Breast epithelium (tissue), 4 donors: ENCODE measurements at regions not wholly inside any gene's neighbourhood (a gene's known extent, or its start where the extent isn't known, plus 50 kb on each side); places are given as distances from the start of the nearest gene placed in this dataset.

ENCODE experiments used
- DNase-seq, 2 donors: peaks; one replicate each; pipeline ENCODE4 v3.0.0-alpha.2; 2019; ENCODE audit warnings: low spot score in 2 of 2
- H3K27ac ChIP-seq, 2 donors: fragments of 200-600 bp; sonication (generic) in 1 of 2; one replicate each; pipeline ENCODE4 v1.5.1; 2016 to 2019; ENCODE audit warnings: mild to moderate bottlenecking in 1 of 2
- H3K27me3 ChIP-seq, 2 donors: fragments of 200-600 bp; sonication (generic) in 1 of 2; one replicate each; pipeline versions ENCODE4 v1.5.1 to v1.6.0; 2017 to 2019; ENCODE audit warnings: control low read depth in 1 of 2, mild to moderate bottlenecking in 1 of 2
- H3K36me3 ChIP-seq: fragments of 200-600 bp; one replicate; pipeline ENCODE4 v1.5.1; 2019
- H3K4me1 ChIP-seq, 2 donors: fragments of 200-600 bp; sonication (generic); one replicate each; pipeline ENCODE4 v1.5.1; 2016 to 2019; ENCODE audit warnings: control low read depth in 1 of 2
- H3K4me3 ChIP-seq, 3 donors: fragments of 200-600 bp; sonication (generic); 1 replicate in 2 of 3; 2 replicates in 1 of 3; pipeline ENCODE4 v1.5.1; 2016 to 2019; ENCODE audit warnings: mild to moderate bottlenecking in 3 of 3, moderate library complexity in 2 of 3
- H3K9me3 ChIP-seq, 2 donors: fragments of 200-600 bp; sonication (generic) in 1 of 2; one replicate each; pipeline ENCODE4 v1.5.1; 2016 to 2019; ENCODE audit warnings: control low read depth in 1 of 2
- POLR2A ChIP-seq: fragments of 450-650 bp; IDR thresholded peaks from one replicate; pipeline ENCODE4 v1.6.1; 2016; ENCODE audit warnings: antibody characterized with exemption, mild to moderate bottlenecking, moderate library complexity
- POLR2AphosphoS5 ChIP-seq, 3 donors: sonication (generic); formaldehyde crosslinking; IDR thresholded peaks; one replicate each; pipeline ENCODE4 v1.6.1; 2017; ENCODE audit warnings: antibody characterized with exemption in 3 of 3
- intact Hi-C: fragments of 100-400 bp; cut with DNase I; formaldehyde crosslinking; loops from one replicate; pipeline ENCODE4 v1.15.1; 2023; ENCODE audit warnings: low total_unique reads
- TF ChIP-seq, protein P1 (sequence below), 3 donors: fragments of 450-650 bp; IDR thresholded peaks; one replicate each; pipeline ENCODE4 v1.5.1; 2016 to 2017; ENCODE audit warnings: antibody characterized with exemption in 3 of 3, mild to moderate bottlenecking in 3 of 3, moderate library complexity in 3 of 3

DNA sequence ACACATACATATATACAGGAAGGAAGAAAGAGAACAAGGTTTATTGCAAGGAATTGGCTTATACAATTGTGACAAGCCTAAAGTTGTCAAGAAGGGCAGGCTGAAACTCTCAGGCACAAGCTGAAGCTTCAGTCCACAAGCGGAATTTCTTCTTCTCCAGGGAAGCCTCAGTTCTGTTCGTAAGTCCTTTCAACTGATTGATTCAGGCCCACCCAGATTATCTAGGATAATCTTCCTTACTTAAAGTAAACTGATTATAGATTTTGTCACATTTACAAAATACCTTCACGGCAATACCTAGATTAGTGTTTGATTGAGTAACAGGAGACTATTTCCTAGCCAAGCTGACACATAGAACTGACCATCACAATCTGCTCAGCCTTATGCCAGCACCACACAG is 81.5 kb upstream of the TMEM260 start:
- Histone ChIP-seq H3K27me3 (no peaks in the 10 kb centered on the region), H3K4me3 (no peak overlapping the region), H3K4me1 (no peaks in the 10 kb centered on the region), H3K9me3 (no peaks in the 10 kb centered on the region), H3K36me3 (no peaks in the 10 kb centered on the region), H3K27ac (no peak overlapping the region)
- intact Hi-C loops: loop anchor here (10.0 kb wide), 1 partner anchor 817 kb away; no protein-coding TSS in a partner anchor
- TF ChIP-seq POLR2AphosphoS5 (IDR thresholded peaks at IDR 0.05) (no peak), POLR2A (no peak)
- TF ChIP-seq, protein P1, sequence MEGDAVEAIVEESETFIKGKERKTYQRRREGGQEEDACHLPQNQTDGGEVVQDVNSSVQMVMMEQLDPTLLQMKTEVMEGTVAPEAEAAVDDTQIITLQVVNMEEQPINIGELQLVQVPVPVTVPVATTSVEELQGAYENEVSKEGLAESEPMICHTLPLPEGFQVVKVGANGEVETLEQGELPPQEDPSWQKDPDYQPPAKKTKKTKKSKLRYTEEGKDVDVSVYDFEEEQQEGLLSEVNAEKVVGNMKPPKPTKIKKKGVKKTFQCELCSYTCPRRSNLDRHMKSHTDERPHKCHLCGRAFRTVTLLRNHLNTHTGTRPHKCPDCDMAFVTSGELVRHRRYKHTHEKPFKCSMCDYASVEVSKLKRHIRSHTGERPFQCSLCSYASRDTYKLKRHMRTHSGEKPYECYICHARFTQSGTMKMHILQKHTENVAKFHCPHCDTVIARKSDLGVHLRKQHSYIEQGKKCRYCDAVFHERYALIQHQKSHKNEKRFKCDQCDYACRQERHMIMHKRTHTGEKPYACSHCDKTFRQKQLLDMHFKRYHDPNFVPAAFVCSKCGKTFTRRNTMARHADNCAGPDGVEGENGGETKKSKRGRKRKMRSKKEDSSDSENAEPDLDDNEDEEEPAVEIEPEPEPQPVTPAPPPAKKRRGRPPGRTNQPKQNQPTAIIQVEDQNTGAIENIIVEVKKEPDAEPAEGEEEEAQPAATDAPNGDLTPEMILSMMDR (IDR thresholded peaks at IDR 0.05): no peak
- DNase-seq: no peak

GRCh38 chr14:56501909-56502530 is 77.6 kb upstream of the TMEM260 start:
- no peak overlapping the region for H3K4me3 ChIP-seq
- H3K27me3 ChIP-seq: no peaks in the 10 kb centered on the region
- no peak overlapping the region for H3K27ac ChIP-seq
- no peak for DNase-seq
- H3K4me1 ChIP-seq: no peaks in the 10 kb centered on the region
- no peaks in the 10 kb centered on the region for H3K36me3 ChIP-seq
- no peak for TF ChIP-seq POLR2AphosphoS5 (IDR thresholded peaks at IDR 0.05)
- TF ChIP-seq POLR2A: no peak
- TF ChIP-seq, protein P1 (IDR thresholded peaks at IDR 0.05): no peak
- H3K9me3 ChIP-seq: no peaks in the 10 kb centered on the region
- intact Hi-C loops: no loop called here

GRCh38 chr14:56505361-56505760 is 74.2 kb upstream of the TMEM260 start:
- Histone ChIP-seq H3K27me3 (no peaks in the 10 kb centered on the region), H3K27ac (no peak overlapping the region), H3K36me3 (no peaks in the 10 kb centered on the region), H3K4me1 (no peaks in the 10 kb centered on the region), H3K4me3 (no peak overlapping the region), H3K9me3 (no peaks in the 10 kb centered on the region)
- DNase-seq: no peak
- TF ChIP-seq POLR2A: no peak
- TF ChIP-seq POLR2AphosphoS5 (IDR thresholded peaks at IDR 0.05): no peak
- TF ChIP-seq, protein P1 (IDR thresholded peaks at IDR 0.05): no peak
- intact Hi-C loops: no loop called here

GRCh38 chr14:56512521-56512920 is 67.1 kb upstream of the TMEM260 start:
- intact Hi-C loops: no loop called here
- Histone ChIP-seq H3K36me3 (no peaks in the 10 kb centered on the region), H3K9me3 (no peaks in the 10 kb centered on the region), H3K4me3 (no peak overlapping the region), H3K27me3 (no peaks in the 10 kb centered on the region), H3K4me1 (no peaks in the 10 kb centered on the region), H3K27ac (no peak overlapping the region)
- TF ChIP-seq POLR2AphosphoS5 (IDR thresholded peaks at IDR 0.05) (no peak), POLR2A (no peak)
- TF ChIP-seq, protein P1 (IDR thresholded peaks at IDR 0.05): no peak
- no peak for DNase-seq

GRCh38 chr14:56514663-56515371 is 64.8 kb upstream of the TMEM260 start:
- Histone ChIP-seq H3K4me3 (no peak overlapping the region), H3K4me1 (no peaks in the 10 kb centered on the region), H3K9me3 (no peaks in the 10 kb centered on the region), H3K27ac (no peak overlapping the region), H3K27me3 (no peaks in the 10 kb centered on the region), H3K36me3 (no peaks in the 10 kb centered on the region)
- intact Hi-C loops: no loop called here
- TF ChIP-seq POLR2AphosphoS5 (IDR thresholded peaks at IDR 0.05) (no peak), POLR2A (no peak)
- TF ChIP-seq, protein P1 (IDR thresholded peaks at IDR 0.05): no peak
- no peak for DNase-seq
